ENCODE measurements at regions not wholly inside any gene's neighbourhood (a gene's known extent, or its start where the extent isn't known, plus 50 kb on each side); places are given as distances from the start of the nearest gene placed in this dataset.
A peak's percentile ranks its signal among the peaks of the same experiment; 100 is the strongest.

GRCh38 chr1:57623039-57623790 lies 199.4 kb upstream of the DAB1 start:
- in situ Hi-C loops (cut with HindIII; ENCODE audit: low sequenced_read_pairs) = no loop called here
- TF ChIP-seq, protein P1, sequence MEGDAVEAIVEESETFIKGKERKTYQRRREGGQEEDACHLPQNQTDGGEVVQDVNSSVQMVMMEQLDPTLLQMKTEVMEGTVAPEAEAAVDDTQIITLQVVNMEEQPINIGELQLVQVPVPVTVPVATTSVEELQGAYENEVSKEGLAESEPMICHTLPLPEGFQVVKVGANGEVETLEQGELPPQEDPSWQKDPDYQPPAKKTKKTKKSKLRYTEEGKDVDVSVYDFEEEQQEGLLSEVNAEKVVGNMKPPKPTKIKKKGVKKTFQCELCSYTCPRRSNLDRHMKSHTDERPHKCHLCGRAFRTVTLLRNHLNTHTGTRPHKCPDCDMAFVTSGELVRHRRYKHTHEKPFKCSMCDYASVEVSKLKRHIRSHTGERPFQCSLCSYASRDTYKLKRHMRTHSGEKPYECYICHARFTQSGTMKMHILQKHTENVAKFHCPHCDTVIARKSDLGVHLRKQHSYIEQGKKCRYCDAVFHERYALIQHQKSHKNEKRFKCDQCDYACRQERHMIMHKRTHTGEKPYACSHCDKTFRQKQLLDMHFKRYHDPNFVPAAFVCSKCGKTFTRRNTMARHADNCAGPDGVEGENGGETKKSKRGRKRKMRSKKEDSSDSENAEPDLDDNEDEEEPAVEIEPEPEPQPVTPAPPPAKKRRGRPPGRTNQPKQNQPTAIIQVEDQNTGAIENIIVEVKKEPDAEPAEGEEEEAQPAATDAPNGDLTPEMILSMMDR (IDR thresholded peaks at IDR 0.05; ENCODE audit: low read depth, low read length, missing control alignments) = no peak
- DNase-seq (ENCODE audit: low read depth) = peak; percentile 36
- no peak overlapping the region for H3K4me3 ChIP-seq (ENCODE audit: low read depth, low read length)

- in situ Hi-C loops (cut with HindIII; ENCODE audit: low sequenced_read_pairs) = no loop called here
- no peak overlapping the region for H3K4me3 ChIP-seq (ENCODE audit: low read depth, low read length)
- DNase-seq (ENCODE audit: low read depth) = no peak
- TF ChIP-seq, protein P1 (IDR thresholded peaks at IDR 0.05; ENCODE audit: low read depth, low read length, missing control alignments) = no peak
Observed at GRCh38 chr1:57621776-57622175, 197.9 kb upstream of the DAB1 start.

DNA sequence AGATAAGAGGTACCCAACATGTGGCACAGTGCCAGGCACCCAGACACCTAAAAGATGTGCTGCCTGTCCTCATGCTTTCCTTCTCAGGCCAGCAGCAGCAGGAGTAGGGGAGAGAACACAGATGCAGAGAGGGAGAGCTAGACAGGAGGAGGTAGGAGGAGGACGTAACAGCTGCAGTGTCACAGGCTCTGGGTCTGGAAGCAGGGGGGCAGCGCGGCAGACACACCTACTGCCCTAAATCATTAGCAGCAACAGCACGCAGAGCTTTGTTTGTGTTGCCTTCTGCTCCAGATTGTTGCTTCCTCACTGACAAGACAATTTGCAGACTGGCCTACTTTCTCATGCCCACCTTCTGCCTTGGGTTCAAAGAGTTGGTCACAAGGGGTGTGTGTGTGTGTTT lies 196.7 kb upstream of the DAB1 start:
- no peak overlapping the region for H3K4me3 ChIP-seq (ENCODE audit: low read depth, low read length)
- in situ Hi-C loops (cut with HindIII; ENCODE audit: low sequenced_read_pairs) = no loop called here
- TF ChIP-seq, protein P1 (IDR thresholded peaks at IDR 0.05; ENCODE audit: low read depth, low read length, missing control alignments) = no peak
- DNase-seq (ENCODE audit: low read depth) = no peak

- TF ChIP-seq, protein P1 (IDR thresholded peaks at IDR 0.05; ENCODE audit: low read depth, low read length, missing control alignments) = no peak
- in situ Hi-C loops (cut with HindIII; ENCODE audit: low sequenced_read_pairs) = no loop called here
- H3K4me3 ChIP-seq (ENCODE audit: low read depth, low read length) = no peak overlapping the region
- no peak for DNase-seq (ENCODE audit: low read depth)
Observed at GRCh38 chr1:57616921-57617320, 193.1 kb upstream of the DAB1 start.

DNA sequence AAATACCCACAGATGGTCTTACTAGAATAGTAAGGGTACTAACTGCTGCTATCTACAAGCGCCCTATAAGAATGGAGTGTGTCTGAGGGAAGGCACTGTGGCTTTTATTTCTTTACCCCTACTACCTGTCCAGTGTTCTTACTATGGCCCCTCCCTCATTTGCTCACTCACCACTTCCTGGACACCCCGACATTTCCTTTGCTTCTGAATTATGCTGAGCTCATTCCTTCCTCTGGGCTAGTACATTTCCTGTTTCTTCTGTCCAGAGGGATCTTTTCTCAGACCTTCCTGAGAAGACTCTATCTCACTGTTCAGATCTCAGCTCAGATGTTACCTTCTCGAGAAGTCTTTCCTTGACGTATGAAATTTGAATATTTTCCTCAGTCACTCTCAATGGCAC lies 192.1 kb upstream of the DAB1 start:
- in situ Hi-C loops (cut with HindIII; ENCODE audit: low sequenced_read_pairs) = no loop called here
- H3K4me3 ChIP-seq (ENCODE audit: low read depth, low read length) = no peak overlapping the region
- TF ChIP-seq, protein P1 (IDR thresholded peaks at IDR 0.05; ENCODE audit: low read depth, low read length, missing control alignments) = no peak
- no peak for DNase-seq (ENCODE audit: low read depth)

DNA sequence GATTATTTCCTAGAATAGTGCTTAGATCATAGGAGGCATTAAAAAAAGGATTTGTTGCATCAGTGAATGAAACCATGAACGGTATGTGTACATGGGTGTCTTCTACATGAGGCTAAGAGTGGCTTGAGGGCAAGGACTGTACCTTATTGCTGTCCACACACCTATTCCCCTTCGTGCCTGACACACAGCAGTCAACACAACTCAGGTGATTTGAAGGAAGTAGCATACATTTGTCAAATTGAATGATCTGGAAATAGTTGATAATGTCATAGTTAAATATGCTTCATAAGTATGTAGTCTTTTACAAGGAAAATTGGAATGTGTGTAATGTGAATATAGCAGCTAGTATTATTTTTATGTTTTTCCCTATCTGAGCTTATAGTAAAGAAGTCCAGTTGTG lies 189.0 kb upstream of the DAB1 start:
- in situ Hi-C loops (cut with HindIII; ENCODE audit: low sequenced_read_pairs) = no loop called here
- TF ChIP-seq, protein P1 (IDR thresholded peaks at IDR 0.05; ENCODE audit: low read depth, low read length, missing control alignments) = no peak
- no peak overlapping the region for H3K4me3 ChIP-seq (ENCODE audit: low read depth, low read length)
- DNase-seq (ENCODE audit: low read depth) = no peak

All from astrocyte of the cerebellum (primary cell).